Dendritic cell treated with granulocyte-macrophage colony-stimulating factor and Interleukin-4, amounts not matched to agents 40 ng/mL and 50 ng/mL, for 4 days (primary cell): ENCODE measurements at regions not wholly inside any gene's neighbourhood (a gene's known extent, or its start where the extent isn't known, plus 50 kb on each side); places are given as distances from the start of the nearest gene placed in this dataset.

Source experiments
- H3K27ac Mint-ChIP-seq: one replicate; pipeline ENCODE4 v1.8.0; 2022; ENCODE audit warnings: mild to moderate bottlenecking, mixed read lengths
- H3K27me3 Mint-ChIP-seq: one replicate; pipeline ENCODE4 v1.8.0; 2022; ENCODE audit warnings: mild to moderate bottlenecking, mixed read lengths
- H3K36me3 Mint-ChIP-seq: one replicate; pipeline ENCODE4 v1.8.0; 2022; ENCODE audit warnings: low read depth, mixed read lengths
- H3K4me1 Mint-ChIP-seq: one replicate; pipeline ENCODE4 v1.8.0; 2022; ENCODE audit warnings: low read depth, mixed read lengths
- H3K4me3 Mint-ChIP-seq: one replicate; pipeline ENCODE4 v1.8.0; 2022; ENCODE audit warnings: mild to moderate bottlenecking, moderate library complexity, mixed read lengths
- H3K9me3 Mint-ChIP-seq: one replicate; pipeline ENCODE4 v1.8.0; 2022; ENCODE audit warnings: mixed read lengths
- intact Hi-C: fragments of 100-400 bp; cut with micrococcal nuclease; formaldehyde crosslinking; loops from one replicate; pipeline ENCODE4 v1.15.0; 2022

- H3K27ac Mint-ChIP-seq = peak overlapping the region; percentile 1
- intact Hi-C loops = no loop called here
Measured at GRCh38 chr5:142391058-142391845, 66.4 kb upstream of the SPRY4 start.

GRCh38 chr5:142390334-142390733 lies 65.5 kb upstream of the SPRY4 start:
- H3K9me3 Mint-ChIP-seq = peaks cover under 1% of the 10 kb centered on the region

More at GRCh38 chr5:142391058-142391845, 66.4 kb upstream of the SPRY4 start:
- H3K36me3 Mint-ChIP-seq = peaks cover 5% of the 10 kb centered on the region
- H3K4me1 Mint-ChIP-seq = peaks cover 63% of the 10 kb centered on the region
- H3K4me3 Mint-ChIP-seq = no peak overlapping the region
- peaks cover 56% of the 10 kb centered on the region for H3K27me3 Mint-ChIP-seq
- H3K9me3 Mint-ChIP-seq = peaks cover 10% of the 10 kb centered on the region

GRCh38 chr5:142388696-142389095 lies 63.9 kb upstream of the SPRY4 start:
- H3K4me3 Mint-ChIP-seq = no peak overlapping the region
- H3K36me3 Mint-ChIP-seq = no peaks in the 10 kb centered on the region
- peak overlapping the region; percentile 77 for H3K27ac Mint-ChIP-seq
- peaks cover 59% of the 10 kb centered on the region for H3K27me3 Mint-ChIP-seq
- H3K4me1 Mint-ChIP-seq = peaks cover 61% of the 10 kb centered on the region
- no peaks in the 10 kb centered on the region for H3K9me3 Mint-ChIP-seq
- intact Hi-C loops = no loop called here

More at GRCh38 chr5:142390334-142390733, 65.5 kb upstream of the SPRY4 start:
- Mint-ChIP-seq H3K36me3 (no peaks in the 10 kb centered on the region), H3K27me3 (peaks cover 52% of the 10 kb centered on the region), H3K27ac (no peak overlapping the region), H3K4me1 (peaks cover 61% of the 10 kb centered on the region), H3K4me3 (no peak overlapping the region)
- intact Hi-C loops = no loop called here

- Mint-ChIP-seq H3K9me3 (no peaks in the 10 kb centered on the region), H3K4me3 (peak overlapping the region; percentile 18), H3K4me1 (peaks cover 61% of the 10 kb centered on the region), H3K36me3 (no peaks in the 10 kb centered on the region), H3K27ac (peak overlapping the region; percentile 77), H3K27me3 (peaks cover 60% of the 10 kb centered on the region)
- intact Hi-C loops = no loop called here
Measured at GRCh38 chr5:142387024-142387682, 62.3 kb upstream of the SPRY4 start.

- intact Hi-C loops = no loop called here
- Mint-ChIP-seq H3K36me3 (no peaks in the 10 kb centered on the region), H3K27ac (peak overlapping the region; percentile 56), H3K9me3 (no peaks in the 10 kb centered on the region), H3K27me3 (peaks cover 60% of the 10 kb centered on the region), H3K4me3 (no peak overlapping the region), H3K4me1 (peaks cover 58% of the 10 kb centered on the region)
Measured at GRCh38 chr5:142386137-142387023, 61.6 kb upstream of the SPRY4 start.

GRCh38 chr5:142385194-142385593 lies 60.4 kb upstream of the SPRY4 start:
- no peak overlapping the region for H3K27ac Mint-ChIP-seq
- no peak overlapping the region for H3K4me3 Mint-ChIP-seq
- no peaks in the 10 kb centered on the region for H3K9me3 Mint-ChIP-seq
- intact Hi-C loops = no loop called here
- peaks cover 50% of the 10 kb centered on the region for H3K27me3 Mint-ChIP-seq
- H3K36me3 Mint-ChIP-seq = no peaks in the 10 kb centered on the region
- H3K4me1 Mint-ChIP-seq = peaks cover 46% of the 10 kb centered on the region

GRCh38 chr5:142384014-142384413 lies 59.2 kb upstream of the SPRY4 start:
- Mint-ChIP-seq H3K9me3 (no peaks in the 10 kb centered on the region), H3K4me3 (no peak overlapping the region), H3K27me3 (peaks cover 48% of the 10 kb centered on the region), H3K36me3 (no peaks in the 10 kb centered on the region), H3K4me1 (peaks cover 34% of the 10 kb centered on the region), H3K27ac (no peak overlapping the region)
- intact Hi-C loops = no loop called here

GRCh38 chr5:142382186-142382585 lies 57.4 kb upstream of the SPRY4 start:
- intact Hi-C loops = no loop called here
- Mint-ChIP-seq H3K27me3 (peaks cover 57% of the 10 kb centered on the region), H3K36me3 (no peaks in the 10 kb centered on the region), H3K27ac (no peak overlapping the region), H3K9me3 (no peaks in the 10 kb centered on the region), H3K4me3 (no peak overlapping the region), H3K4me1 (peaks cover 16% of the 10 kb centered on the region)

GRCh38 chr5:142378737-142379634 lies 54.2 kb upstream of the SPRY4 start:
- no peaks in the 10 kb centered on the region for H3K36me3 Mint-ChIP-seq

GRCh38 chr5:142375944-142376411 lies 51.2 kb upstream of the SPRY4 start:
- Mint-ChIP-seq H3K27ac (no peak overlapping the region), H3K36me3 (no peaks in the 10 kb centered on the region), H3K9me3 (no peaks in the 10 kb centered on the region), H3K4me1 (no peaks in the 10 kb centered on the region), H3K27me3 (peaks cover 63% of the 10 kb centered on the region), H3K4me3 (no peak overlapping the region)
- intact Hi-C loops = no loop called here

More at GRCh38 chr5:142378737-142379634, 54.2 kb upstream of the SPRY4 start:
- intact Hi-C loops = no loop called here
- Mint-ChIP-seq H3K4me3 (no peak overlapping the region), H3K9me3 (no peaks in the 10 kb centered on the region), H3K27ac (no peak overlapping the region), H3K27me3 (peaks cover 65% of the 10 kb centered on the region), H3K4me1 (no peaks in the 10 kb centered on the region)
